ENCODE measurements at regions not wholly inside any gene's neighbourhood (a gene's known extent, or its start where the extent isn't known, plus 50 kb on each side); places are given as distances from the start of the nearest gene placed in this dataset.

GRCh38 chr11:88231894-88232482, 56.7 kb upstream of the RAB38 start:
- peak; percentile 16 for DNase-seq (ENCODE audit: low spot score)

GRCh38 chr11:88229303-88229702, 54.1 kb upstream of the RAB38 start:
- no peak for DNase-seq (ENCODE audit: low spot score)

All from SW480 (cell line).